NCI-H510A treated with DMSO at 0.1 percent for 48 hours (cell line): ENCODE measurements at regions not wholly inside any gene's neighbourhood (a gene's known extent, or its start where the extent isn't known, plus 50 kb on each side); places are given as distances from the start of the nearest gene placed in this dataset.

ENCODE experiments used
- DNase-seq: peaks from one replicate; lab custom pipeline; 2025; lab: John Stamatoyannopoulos, UW

DNA sequence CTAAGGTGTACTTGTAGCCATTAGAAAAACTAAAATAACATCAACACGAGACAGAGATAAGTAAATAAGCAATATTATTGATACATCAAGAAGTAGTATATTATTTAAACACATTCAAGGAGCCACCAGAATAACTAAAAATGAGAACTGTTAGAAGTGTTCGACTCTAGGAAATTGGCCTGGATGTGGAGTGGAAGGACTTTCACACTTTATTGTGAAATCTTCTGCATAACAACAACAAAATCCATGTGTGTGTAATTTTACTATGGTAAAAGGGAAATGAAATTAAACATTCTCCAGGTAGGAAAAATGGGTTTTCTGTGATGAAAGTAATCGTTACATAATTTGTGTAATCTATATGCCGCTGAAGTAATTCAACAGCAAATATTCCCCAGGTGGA lies 96.3 kb upstream of the RNF152 start:
- no peak for DNase-seq

DNA sequence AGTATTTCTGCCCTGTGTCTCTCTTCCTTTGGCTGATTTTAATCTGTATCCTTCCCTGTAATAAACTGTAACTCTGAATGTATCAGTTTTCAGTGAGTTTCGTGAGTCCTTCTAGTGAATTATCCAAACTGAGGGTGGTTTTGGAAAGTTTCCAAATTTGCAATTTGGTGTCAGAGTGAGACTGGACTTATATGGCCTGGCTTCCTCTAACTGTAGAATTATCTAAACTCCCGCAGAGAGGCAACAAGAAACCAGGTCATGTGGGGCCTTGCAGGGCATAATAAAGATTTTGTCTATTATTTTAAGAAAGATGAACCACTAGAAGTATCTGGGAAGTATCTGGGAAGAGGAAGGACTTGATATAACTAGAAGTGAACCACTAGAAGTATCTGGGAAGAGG lies 95.3 kb upstream of the RNF152 start:
- no peak for DNase-seq

DNA sequence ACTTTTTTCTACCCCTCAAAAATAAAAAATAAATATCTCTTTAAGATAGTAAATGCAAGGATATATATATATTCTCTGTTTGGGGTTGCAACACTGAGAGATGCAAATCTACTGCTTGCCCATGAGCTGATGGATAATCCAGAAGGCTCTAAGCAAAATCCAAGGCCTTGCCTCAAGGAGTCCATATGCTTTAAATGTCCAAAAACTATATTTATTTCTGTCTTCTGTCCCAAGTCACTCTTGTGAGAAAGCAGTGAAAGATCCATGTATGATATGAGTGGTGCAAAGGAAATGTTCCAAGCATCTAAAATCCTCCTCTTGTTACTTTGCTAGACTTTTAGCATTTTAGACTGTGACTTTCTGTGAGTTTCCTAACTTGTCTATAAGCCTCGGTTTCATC lies 92.9 kb upstream of the RNF152 start:
- no peak for DNase-seq

DNA sequence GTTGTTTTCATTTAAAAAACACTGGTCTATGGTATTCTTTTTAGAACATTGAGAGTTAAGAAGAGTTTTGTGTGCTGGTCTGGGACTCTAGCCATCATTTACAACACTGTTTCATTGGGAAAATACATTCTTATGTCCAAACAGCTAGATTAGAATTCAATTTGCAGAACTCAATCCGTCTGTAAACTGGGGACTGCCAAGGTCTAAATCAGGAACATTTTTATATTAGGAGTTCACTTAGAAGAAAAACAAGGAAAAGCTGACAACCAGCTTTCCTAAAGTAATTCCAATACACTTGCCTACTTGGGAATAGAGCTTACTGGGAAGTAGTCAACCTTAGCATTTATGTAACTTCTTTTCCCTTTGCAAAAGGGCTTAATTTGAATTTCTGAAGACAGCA lies 91.5 kb upstream of the RNF152 start:
- no peak for DNase-seq

DNA sequence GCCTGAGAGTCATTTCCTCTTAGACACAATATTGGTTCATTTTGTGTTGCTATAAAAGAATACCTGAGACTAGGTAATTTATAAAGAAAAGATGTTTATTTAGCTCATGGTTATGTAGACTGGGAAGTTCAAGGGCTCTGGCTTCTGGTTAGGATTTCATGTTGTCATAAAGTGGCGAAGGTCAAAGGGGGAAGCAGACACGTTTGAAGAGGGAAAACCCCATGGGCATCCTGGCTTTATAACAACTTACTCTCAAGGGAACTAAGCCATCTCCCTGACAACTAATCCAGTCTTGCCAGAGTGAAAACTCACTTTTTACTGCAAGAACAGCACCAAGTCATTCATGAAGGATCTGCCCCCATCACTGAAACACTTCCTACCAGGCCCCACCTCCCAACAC lies 89.7 kb upstream of the RNF152 start:
- DNase-seq: no peak

DNA sequence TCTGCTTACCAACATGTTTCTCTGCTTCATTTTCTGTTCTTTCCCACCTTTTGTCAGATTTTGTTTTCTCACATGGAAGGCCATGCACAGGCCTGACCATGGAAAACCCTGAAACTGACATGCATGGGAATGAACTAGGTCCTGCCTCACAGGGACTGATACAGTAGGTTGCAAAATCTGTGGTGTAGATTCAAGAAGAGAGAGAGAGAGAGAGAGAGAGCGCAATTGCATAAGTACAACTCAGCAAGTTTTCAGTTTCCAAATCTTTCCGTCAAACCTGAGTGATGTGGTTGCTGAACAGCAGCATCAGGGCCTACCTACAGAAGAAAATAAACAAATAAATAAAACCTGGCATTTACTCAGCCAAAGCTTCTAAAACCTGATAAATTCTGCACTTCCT lies 87.5 kb upstream of the RNF152 start:
- no peak for DNase-seq

DNA sequence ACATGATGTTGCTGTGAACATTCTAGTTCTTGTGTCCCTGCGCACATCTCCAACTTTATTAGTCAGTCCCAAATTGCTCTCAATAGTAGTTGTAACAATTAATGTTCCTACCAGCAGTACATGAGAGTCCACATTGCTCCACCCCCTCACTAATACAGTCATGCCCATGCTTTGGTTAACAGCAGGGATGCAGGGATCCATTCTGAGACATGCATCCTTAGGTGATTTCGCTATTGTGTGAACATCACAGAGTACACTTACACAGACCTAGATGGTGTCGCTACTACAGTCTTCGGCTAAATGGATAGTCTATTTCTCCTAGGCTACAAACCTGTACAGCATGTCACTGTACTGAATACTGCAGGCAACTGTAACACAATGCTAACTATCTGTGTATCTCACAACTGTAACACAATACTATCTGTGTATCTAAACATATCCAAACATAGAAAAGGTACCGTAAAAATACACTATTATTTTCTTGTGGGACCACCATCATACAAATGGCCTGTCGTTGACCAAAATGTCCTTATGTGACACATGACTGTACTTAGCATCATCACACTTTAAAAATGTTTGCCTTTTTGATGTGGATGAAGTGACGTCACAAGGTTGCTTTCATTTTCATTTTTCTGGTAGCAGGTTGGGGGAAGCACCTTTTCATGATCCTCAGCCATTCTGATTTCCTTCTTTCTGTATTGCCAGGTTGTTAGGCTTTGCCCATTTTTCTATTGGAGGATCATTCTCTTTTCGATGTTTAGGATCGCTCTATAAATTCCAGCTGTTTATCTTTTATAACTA lies 82.9 kb upstream of the RNF152 start:
- no peak for DNase-seq

DNA sequence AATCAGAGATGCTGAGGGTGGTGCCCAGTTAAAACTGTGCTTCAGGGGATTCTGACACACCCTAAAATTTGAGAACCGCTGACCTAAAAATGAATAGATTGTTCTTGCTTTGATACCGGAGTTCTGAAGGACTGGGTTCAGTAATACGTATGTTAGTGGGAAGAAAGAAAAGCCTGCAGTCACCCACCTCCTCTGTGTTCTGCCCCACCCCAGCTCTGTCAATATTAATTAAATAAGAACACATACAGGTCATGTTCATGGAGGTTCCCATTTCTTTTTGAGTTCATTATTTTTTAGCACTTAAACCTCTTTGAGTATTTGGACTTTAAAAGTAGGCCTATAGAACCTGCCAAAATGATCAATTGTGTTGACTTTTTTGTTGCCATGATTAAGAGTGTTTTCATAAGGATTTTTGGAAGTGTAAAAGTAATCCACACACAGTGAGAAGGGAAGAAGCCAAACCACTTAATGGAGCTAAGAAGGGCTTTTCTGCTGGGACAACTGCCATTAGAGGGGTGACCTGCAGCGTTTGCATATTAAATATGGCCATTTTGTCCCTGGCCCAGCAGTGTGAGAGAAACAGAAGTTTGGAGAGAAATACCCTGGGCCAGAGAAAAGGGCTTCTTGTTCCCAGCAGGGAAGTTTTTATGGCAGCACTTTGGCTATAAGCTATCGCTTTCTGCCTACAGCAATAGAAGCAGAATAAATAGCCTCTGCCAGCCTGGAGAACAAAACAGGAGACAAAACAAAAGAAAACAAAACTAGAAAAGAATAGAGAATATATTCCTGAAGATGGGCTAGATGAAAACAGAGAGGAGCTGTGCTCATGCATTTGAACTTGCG lies 80.7 kb upstream of the RNF152 start:
- DNase-seq: peak; percentile 48

DNA sequence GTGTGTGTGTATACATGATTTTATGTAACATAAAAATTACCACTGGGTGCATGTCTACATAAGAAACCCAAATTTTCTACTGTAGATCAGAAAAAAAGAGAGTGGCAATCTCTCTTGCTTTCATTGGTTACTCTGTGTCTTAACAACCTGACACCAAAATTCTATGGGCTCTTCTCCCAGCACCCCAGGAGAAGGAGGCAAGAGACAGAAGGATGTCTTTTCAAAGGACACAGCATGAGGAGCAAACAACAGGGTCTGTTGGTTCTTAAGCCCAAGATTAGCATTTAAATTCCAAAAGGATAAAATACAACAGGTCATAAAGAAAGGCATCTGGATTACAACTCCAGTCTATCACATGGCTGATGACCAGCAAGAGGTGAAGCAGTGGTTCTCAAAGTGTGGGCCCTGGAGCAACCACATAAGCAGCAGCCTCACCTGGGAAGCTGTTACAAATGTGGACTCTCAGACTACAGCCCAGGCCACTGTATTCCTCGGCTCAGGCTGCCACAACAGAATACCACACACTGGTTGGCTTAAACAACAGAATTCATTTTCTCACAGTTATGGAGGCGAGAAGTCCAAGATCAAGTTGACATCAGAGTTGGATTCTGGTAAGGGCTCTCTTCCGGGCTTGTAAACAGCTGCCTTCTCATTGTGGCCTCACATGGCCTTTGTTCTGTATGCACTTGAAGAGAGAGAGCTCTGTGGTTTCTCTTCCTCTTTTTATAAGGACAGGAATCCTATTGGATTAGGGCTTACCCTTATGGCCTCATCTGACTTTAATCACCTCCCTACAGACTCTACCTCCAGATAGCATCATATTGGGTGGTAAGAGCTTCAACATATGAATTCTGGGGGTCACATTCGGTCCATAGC lies 79.8 kb upstream of the RNF152 start:
- peak; percentile 83 for DNase-seq

DNA sequence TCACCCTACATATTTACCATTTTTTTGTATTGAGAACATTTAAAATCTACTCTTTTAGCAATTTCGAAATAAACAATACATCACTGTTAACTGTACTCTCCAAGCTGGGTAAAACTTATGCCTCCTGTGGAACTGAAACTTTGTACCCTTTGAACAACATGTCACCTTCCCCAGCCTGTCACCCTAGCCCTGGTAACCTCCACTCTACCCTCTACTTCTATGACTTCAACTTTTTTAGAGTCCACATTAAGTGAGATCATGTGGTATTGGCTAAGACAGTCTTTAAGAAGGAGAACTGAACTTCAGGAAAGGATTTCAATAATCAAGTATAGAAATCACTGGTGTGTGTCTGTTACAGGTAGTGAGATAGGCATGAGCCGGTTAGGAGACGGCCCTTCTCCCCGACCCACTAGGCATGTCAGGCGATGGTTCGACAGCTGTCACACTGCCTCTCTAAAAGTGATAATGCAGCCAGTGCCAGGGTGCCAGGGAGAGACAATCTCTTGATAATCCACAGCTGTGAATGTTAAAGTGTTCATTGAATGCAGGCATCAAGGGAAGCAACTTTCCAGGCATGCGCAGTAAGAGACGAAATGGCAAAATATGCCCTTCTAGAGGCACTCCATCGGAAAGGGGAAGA lies 74.6 kb upstream of the RNF152 start:
- DNase-seq: no peak

DNA sequence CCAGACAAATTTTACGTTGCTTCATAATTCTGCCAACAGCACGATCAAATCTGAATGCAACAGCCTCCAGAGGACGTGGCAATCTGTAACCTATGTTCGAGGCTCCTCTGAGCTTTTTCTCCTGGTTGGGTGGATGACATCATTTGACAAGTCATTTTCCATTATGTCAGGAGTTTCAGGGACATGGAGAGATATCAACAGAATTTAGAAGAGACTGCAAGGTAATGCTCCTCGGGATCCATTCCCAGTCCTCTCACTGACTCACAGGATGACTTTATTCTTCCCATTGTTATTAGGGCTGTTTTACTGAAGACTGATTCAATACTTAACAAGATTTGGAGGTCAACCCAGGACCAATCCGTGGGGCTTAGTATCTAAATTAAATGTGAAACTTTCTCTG lies 72.5 kb upstream of the RNF152 start:
- no peak for DNase-seq

DNA sequence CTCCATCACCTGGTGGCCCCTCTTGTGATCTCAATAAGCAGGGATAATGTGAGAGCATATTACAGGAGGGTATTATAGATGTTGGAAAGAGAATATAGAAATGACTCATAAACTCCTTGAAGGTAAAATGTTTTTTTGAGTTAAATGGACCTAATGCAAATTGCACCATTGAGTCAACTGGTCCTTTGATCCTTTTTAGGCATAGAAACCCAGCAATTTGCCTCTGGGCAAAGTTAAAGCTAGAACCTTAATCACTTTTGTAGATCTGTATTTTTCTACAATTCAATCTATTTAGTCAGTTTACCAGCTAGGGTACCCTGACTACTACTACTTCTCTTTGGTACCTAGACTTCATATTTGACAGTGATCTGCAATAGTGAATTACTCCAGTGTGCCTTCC lies 71.8 kb upstream of the RNF152 start:
- DNase-seq: no peak

DNA sequence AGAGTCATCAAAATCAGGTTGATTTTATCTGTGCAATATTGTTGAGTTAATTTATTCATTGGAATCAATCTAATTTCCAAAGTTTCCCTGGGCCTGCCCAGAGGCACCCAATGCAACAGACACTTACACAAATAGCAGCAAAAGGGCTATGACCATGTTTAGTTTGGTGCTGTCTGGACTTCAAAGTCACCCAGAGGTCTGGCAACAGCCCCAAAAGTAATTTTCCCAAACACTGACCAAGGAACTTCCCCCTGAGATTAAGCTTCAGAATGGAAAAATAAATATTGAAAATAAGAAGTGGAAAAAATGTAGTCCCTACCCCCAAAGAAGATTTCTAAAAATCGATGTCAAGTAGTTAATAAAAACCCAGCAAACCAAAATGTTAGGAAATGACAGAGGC lies 70.9 kb upstream of the RNF152 start:
- DNase-seq: no peak

DNA sequence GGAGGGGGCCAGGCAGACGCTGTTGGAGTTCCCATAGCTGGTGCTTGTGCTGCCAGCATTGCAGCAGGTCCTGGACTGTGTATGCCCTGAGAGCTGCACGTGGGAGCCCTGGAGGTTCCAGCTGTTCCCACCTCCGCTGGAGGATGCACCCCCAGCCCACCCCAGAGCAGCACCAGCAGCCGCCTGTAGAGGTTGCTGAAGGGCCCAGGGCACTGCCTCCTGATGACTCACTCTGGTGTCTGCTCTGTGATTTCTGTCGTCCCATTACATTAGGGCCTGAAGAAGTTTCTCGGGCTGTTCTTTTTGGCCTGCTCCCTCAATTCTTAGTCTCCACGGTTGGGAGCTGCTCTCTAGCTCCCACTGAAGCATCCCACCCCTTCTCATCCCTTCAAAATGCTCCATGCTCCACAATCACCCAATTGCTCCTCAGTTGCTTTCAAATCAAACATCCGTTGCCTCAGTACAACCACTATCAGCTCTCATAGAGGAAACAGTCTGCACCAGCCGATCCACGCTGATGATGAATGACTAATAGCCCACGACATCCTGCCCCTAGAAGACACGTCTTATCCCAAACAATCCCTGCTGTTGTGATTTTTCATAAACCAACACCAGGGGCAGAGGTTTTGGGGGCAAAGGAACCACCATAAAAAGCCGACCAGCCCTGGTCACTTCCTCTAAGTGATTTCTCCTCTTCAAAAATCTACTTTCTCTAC lies 65.2 kb upstream of the RNF152 start:
- no peak for DNase-seq

DNA sequence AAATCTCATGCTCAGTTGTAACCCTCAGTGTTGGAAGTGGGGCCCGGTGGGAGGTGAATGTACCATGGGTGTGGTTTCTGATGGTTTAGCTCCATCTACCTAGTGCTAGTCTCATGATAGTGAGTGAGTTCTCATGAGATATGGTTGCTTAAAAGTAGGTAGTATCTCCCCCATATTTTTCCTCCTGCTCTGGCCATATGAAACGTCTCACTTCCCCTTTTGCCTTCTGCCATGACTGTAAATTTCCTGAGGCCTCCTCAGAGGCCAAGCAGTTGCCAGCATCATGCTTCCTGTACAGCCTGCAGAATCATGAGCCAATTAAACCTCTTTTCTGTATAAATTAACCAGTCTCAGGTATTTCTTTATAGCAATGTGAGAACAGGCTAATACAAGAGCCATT lies 62.8 kb upstream of the RNF152 start:
- no peak for DNase-seq

DNA sequence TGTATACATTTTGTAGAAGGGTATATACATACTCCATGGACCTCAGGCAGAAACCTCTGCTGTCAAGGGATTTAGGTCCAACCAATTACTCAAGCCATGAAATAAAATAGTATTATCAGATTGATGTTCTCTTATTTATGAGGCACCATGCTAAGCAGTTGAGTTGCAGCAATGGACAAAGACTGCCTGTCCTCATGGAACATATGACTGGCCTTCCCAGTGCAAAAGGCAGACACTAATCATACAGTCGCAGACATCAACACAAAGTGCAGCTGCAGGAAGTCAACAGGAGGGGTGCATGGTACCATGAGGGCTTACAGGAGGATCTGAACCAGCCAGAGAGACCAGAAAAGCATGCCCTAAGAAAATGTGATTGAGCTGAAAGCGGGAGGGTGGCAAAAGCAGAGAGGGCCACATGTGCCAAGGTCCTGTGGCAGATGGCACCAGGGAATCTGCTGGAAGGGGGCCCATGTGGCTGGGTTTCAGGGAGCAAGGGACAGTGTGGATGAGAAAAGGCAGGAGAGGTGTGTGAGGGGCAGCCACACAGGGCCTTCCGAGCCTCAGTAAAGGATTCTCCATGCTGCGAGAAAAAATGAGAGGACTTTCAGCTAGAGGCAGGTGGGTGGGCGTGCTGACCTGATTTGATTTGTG lies 61.4 kb upstream of the RNF152 start:
- DNase-seq: no peak

DNA sequence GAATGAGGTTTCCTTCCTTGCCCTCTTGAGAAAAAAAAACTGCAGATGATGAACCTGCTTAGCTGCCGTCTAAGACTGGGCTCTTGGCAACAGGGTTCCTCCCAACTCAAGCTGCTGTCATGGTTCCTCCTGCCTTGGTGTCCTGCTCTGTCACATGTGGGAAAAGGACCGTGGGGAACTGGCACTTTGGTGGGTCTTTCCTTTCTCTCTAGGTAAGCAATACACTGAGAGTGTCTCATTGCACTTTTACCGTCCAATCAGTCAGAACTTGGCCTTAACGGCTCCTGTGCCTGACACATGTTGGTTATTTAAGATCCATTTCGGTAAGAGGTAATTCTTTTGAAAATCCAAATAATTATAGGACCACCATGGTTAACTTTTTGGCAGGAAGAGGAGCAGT lies 60.8 kb upstream of the RNF152 start:
- no peak for DNase-seq

DNA sequence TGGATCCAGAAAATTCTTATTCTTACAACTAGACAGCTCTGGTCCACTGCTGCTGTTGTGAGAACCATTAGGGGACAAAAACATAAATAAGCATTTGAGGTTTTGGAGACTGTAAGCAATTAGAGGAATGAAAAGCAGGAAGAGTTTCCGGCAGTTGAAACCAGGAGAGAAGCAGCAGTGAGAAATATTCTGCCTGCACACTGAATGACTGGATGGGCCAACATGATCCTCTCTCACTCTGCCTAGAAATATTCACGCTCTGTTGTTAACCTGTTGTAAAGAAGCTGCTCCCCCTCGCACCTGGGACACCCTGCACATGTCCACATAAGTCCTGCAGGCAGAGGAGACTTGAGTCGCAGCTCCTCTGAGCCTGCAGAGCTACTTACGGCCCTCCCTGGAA lies 60.4 kb upstream of the RNF152 start:
- DNase-seq: no peak

DNA sequence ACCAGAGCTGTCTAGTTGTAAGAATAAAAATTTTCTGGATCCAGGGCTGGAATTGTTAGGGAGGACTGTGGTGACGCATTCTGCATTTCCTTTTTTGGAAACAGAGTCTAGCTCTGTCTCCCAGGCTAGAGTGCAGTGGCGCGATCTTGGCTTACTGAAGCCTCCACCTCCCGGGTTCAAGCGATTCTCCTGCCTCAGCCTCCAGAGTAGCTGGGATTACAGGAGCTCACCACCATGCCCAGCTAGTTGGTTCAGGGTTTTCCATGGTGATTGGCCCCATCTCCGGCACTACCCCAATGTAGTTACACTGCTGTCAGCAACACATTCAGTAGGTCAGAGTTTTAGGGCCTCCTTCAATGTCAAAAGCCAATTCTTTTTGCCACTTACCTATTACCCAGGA lies 58.6 kb upstream of the RNF152 start:
- no peak for DNase-seq

DNA sequence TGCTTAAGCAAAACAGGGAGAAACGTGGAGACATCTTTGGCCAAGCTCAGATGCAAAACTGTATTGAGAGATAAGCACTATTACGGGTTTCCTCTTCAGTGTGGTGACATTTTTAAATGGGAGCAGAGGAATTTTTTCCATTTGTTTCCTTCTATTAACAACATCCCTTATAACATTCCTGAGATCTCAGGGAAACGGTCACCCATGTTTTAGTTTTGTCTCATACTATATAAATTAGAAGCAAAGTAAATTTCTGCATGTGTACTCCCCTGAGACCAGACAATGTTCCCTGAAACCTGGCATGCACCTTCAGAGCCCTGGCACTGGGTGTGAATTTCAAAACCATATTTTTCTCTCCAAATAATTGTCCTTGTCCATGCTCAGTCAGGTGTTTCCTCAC lies 57.6 kb upstream of the RNF152 start:
- DNase-seq: no peak

DNA sequence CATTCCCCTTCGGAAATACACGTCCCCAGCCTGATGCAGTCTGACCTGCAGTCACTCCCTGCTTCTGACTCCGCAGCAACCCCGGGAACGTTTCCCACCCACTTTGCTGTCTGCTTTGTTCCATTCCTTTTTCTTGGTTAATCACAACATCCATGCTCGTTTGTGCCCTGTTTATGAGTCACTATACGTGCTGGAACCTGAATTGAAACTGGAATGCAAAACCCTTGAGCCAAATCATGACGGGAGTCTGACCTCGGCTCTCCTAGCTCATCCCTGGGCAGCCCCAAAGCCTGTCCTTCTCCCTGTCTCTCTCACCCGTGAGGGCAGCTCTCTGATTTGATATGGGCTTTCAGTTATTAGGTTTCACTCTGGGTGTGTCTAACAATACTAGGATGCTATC lies 57.1 kb upstream of the RNF152 start:
- DNase-seq: no peak
